ENCODE measurements at regions not wholly inside any gene's neighbourhood (a gene's known extent, or its start where the extent isn't known, plus 50 kb on each side); places are given as distances from the start of the nearest gene placed in this dataset.

- TF ChIP-seq CTCF (IDR thresholded peaks at IDR 0.05; ENCODE audit: control extremely low read depth in 1 of 3, insufficient read depth in 1 of 3, low read depth in 1 of 3, low read length in 3 of 3) (no peak), TEAD4 (IDR thresholded peaks at IDR 0.05; ENCODE audit: low read depth, low read length) (no peak), MAX (IDR thresholded peaks at IDR 0.05) (no peak), RAD21 (IDR thresholded peaks at IDR 0.05 in 1 of 2, conservative IDR thresholded peaks at IDR 0.05 in 1 of 2; ENCODE audit: low read depth in 2 of 2, low read length in 2 of 2) (no peak), SP4 (IDR thresholded peaks at IDR 0.05; ENCODE audit: low read length) (no peak), SP2 (IDR thresholded peaks at IDR 0.05; ENCODE audit: low read length) (no peak), EP300 (IDR thresholded peaks at IDR 0.05; ENCODE audit: borderline replicate concordance in 1 of 2, low read depth in 2 of 2, low read length in 2 of 2) (no peak)
These were observed 98.4 kb downstream of the SNX5 start for GRCh38 chr20:17870086-17870740.

Measured in H1 (cell line).